ENCODE measurements at regions not wholly inside any gene's neighbourhood (a gene's known extent, or its start where the extent isn't known, plus 50 kb on each side); places are given as distances from the start of the nearest gene placed in this dataset.

DNA sequence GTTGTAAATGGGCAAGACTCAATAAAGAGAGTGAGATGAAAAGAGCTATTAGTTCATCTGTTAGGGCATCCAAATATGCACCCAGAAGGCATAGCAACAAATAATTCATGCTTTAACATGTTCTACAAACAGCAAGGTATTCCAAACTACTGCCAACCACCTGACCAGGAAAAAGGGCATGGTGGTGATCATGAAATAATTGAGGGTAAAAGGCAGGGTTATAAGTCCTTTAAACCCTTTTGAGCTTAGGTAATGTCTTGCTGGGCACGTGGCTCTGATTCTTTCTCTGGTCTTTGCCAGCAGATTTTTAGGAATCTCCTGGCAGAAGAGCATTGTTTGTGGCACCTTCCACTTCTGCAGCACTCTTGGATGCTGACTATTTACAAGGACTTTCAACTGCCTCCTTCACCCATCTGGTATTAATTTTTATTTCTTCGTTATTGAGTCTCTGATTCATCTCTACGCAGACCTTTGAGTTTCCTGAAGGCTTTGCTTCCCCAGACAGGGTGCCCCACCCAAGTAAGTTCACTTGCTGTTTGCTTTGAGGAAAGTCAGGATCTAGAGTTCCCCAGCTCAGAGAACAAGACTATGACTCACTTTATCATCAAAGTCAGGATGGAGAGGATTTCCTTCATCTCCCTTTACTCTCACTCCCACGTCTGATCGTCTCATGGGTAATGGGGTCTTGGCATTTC, 83.4 kb upstream of the NEDD9 start:
- Histone ChIP-seq H3K27me3 (no peaks in the 10 kb centered on the region), H3K27ac (peak overlapping the region in 3 of 4 donors; percentile 13 to 87 (median 84)), H3K9me3 (no peaks in the 10 kb centered on the region), H3K36me3 (no peaks in the 10 kb centered on the region), H3K4me1 (peaks cover 0 to 24% (median 4%) of the 10 kb centered on the region in 4 donors), H3K4me3 (no peak overlapping the region)
- TF ChIP-seq POLR2A (IDR thresholded peaks at IDR 0.05): no peak
- TF ChIP-seq, protein P1, sequence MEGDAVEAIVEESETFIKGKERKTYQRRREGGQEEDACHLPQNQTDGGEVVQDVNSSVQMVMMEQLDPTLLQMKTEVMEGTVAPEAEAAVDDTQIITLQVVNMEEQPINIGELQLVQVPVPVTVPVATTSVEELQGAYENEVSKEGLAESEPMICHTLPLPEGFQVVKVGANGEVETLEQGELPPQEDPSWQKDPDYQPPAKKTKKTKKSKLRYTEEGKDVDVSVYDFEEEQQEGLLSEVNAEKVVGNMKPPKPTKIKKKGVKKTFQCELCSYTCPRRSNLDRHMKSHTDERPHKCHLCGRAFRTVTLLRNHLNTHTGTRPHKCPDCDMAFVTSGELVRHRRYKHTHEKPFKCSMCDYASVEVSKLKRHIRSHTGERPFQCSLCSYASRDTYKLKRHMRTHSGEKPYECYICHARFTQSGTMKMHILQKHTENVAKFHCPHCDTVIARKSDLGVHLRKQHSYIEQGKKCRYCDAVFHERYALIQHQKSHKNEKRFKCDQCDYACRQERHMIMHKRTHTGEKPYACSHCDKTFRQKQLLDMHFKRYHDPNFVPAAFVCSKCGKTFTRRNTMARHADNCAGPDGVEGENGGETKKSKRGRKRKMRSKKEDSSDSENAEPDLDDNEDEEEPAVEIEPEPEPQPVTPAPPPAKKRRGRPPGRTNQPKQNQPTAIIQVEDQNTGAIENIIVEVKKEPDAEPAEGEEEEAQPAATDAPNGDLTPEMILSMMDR (IDR thresholded peaks at IDR 0.05): no peak
- DNase-seq: peak in 1 of 3 donors; percentile 66

DNA sequence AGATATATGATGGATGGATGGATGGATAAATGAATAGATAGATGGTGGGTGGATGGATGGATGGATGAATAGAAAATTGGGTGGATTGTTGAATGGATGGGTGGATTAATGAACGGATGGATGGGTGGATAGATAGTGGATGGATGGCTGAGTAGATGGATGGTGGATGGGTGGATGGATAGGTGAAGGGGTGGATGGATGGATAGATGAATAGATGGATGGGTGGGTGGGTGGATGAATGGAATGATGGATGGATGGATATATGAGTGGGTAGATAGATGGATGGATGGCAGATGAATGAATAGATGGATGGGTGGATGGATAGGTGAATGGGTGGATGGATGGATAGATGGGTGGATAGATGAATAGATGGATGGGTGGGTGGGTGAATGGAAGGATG, 80.7 kb upstream of the NEDD9 start:
- peaks cover 0 to 15% (median 3%) of the 10 kb centered on the region in 4 donors for H3K4me1 ChIP-seq
- no peak for DNase-seq
- H3K36me3 ChIP-seq: no peaks in the 10 kb centered on the region
- no peaks in the 10 kb centered on the region for H3K9me3 ChIP-seq
- H3K27ac ChIP-seq: no peak overlapping the region
- H3K4me3 ChIP-seq: no peak overlapping the region
- H3K27me3 ChIP-seq: no peaks in the 10 kb centered on the region
- TF ChIP-seq, protein P1 (IDR thresholded peaks at IDR 0.05): no peak
- no peak for TF ChIP-seq POLR2A (IDR thresholded peaks at IDR 0.05)

DNA sequence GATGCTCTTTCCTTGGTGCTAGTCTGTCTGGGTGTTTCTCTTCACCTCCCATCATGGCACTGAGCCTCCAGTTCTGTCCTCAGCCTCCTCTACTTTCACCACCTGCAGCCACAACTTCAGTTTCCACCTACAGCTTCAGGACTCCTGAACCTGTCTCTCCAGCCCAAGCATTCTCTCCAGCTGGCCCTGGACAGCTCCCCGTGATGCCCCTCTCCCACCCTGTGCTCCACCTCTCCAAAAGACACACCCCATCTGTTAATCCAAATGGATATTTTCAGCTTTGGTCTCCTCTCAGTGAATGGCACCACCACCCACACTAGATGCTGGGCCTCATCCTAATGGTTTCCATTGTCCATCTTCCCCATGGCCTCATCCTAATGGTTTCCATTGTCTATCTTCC, 79.5 kb upstream of the NEDD9 start:
- Histone ChIP-seq H3K36me3 (no peaks in the 10 kb centered on the region), H3K4me3 (no peak overlapping the region)
- TF ChIP-seq, protein P1 (IDR thresholded peaks at IDR 0.05): no peak
- no peak for TF ChIP-seq POLR2A (IDR thresholded peaks at IDR 0.05)

DNA sequence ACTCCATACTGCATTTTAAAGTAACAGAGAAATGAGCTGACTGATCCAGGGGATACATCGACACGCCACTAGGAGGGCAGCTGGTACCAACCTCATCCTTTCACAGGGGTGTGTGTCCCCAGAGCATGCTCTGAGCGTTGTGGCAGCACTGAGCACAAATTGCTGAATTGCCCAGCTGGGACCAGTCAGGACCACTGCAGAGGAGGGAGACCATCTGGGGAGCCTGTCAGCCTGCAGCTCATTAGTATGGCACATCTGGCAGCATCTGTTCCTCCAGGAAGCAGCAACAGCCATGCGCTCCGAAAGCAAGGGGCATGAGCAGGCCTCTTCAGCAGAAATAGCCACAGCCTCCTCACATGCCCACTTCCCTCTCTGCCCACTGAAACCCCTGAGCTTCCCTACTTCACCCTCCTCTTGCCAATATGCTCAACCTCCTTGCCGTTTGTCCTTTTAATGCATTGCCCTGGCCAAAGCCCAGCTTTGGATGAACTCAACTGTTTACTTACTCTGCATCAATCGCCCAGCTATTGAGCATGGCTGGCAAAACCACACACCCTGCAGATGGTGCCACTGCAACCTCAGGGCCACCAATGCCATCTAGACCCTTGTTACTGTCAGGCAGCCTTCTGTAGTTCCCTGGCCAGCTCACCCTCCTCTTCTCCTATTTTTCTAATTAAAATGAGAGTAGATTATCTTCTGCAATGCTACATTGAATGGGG, 77.6 kb upstream of the NEDD9 start:
- no peaks in the 10 kb centered on the region for H3K27me3 ChIP-seq
- no peak for DNase-seq
- TF ChIP-seq POLR2A (IDR thresholded peaks at IDR 0.05): no peak
- TF ChIP-seq, protein P1 (IDR thresholded peaks at IDR 0.05): no peak
- H3K4me3 ChIP-seq: no peak overlapping the region
- no peaks in the 10 kb centered on the region for H3K9me3 ChIP-seq
- H3K36me3 ChIP-seq: no peaks in the 10 kb centered on the region
- no peak overlapping the region for H3K27ac ChIP-seq
- H3K4me1 ChIP-seq: no peaks in the 10 kb centered on the region

More for the DNA sequence above, 79.5 kb upstream of the NEDD9 start:
- Histone ChIP-seq H3K4me1 (peaks cover 0 to 3% (median 0%) of the 10 kb centered on the region in 4 donors), H3K27ac (no peak overlapping the region), H3K27me3 (no peaks in the 10 kb centered on the region), H3K9me3 (no peaks in the 10 kb centered on the region)
- DNase-seq: no peak

DNA sequence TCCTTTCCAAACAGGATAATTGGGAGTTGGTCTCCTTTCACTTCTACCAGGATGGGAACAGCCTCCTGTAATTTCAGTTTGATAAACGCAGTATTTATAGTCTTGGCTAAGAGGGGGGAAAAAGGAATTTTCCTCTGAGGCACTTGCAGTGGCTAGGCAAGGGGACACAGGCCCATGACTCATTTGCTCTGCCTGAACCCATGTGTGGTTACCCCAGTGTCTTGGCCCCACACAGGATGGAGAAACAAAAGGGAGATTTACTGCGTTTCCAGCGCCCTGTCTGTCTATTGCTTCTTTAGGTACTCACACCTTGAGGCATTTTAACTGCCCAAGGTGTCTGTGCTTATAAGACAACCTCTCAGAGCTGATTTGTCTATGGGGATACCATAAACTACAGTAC, 74.8 kb upstream of the NEDD9 start:
- no peaks in the 10 kb centered on the region for H3K9me3 ChIP-seq
- TF ChIP-seq, protein P1 (IDR thresholded peaks at IDR 0.05): no peak
- no peak for TF ChIP-seq POLR2A (IDR thresholded peaks at IDR 0.05)
- H3K36me3 ChIP-seq: no peaks in the 10 kb centered on the region
- no peak overlapping the region for H3K27ac ChIP-seq
- no peaks in the 10 kb centered on the region for H3K27me3 ChIP-seq
- H3K4me1 ChIP-seq: no peaks in the 10 kb centered on the region
- DNase-seq: no peak
- no peak overlapping the region for H3K4me3 ChIP-seq

Measured in Peyer's patch (tissue), 4 donors.